Hepatocyte (in vitro differentiated cells): ENCODE measurements at regions not wholly inside any gene's neighbourhood (a gene's known extent, or its start where the extent isn't known, plus 50 kb on each side); places are given as distances from the start of the nearest gene placed in this dataset.

Experiments
- DNase-seq: peaks from one replicate; pipeline ENCODE4 v3.0.0-alpha.2; 2016; ENCODE audit warnings: low spot score
- H2AFZ ChIP-seq: fragments of 200-600 bp; sonication (generic); 2 replicates; pipeline ENCODE4 v1.6.0; 2016; ENCODE audit warnings: antibody characterized with exemption, mild to moderate bottlenecking
- H3K27ac ChIP-seq: fragments of 200-600 bp; sonication (generic); 2 replicates; pipeline ENCODE4 v1.5.1; 2016; ENCODE audit warnings: mild to moderate bottlenecking
- H3K27me3 ChIP-seq: fragments of 200-600 bp; sonication (generic); 2 replicates; pipeline ENCODE4 v1.6.1; 2016
- H3K36me3 ChIP-seq: fragments of 200-600 bp; sonication (generic); replicated peaks from 2 replicates; pipeline ENCODE4 v1.5.1; 2016; ENCODE audit warnings: low read depth; ENCODE audit not compliant: insufficient read depth
- H3K4me1 ChIP-seq: fragments of 200-600 bp; sonication (generic); 2 replicates; pipeline ENCODE4 v1.5.1; 2016; ENCODE audit warnings: mild to moderate bottlenecking, moderate library complexity; ENCODE audit not compliant: insufficient read depth
- H3K4me2 ChIP-seq: fragments of 200-600 bp; sonication (generic); 2 replicates; pipeline ENCODE4 v1.6.0; 2016
- H3K4me3 ChIP-seq: fragments of 200-600 bp; sonication (generic); 2 replicates; pipeline ENCODE4 v1.5.1; 2016; ENCODE audit warnings: mild to moderate bottlenecking
- H3K79me2 ChIP-seq: fragments of 200-600 bp; sonication (generic); 2 replicates; pipeline ENCODE4 v1.6.0; 2017; ENCODE audit warnings: mild to moderate bottlenecking
- H3K9me2 ChIP-seq: fragments of 200-600 bp; sonication (generic); replicated peaks from 2 replicates; pipeline ENCODE4 v1.6.0; 2017; ENCODE audit warnings: mild to moderate bottlenecking; ENCODE audit not compliant: insufficient read depth
- H3K9me3 ChIP-seq: fragments of 200-600 bp; sonication (generic); 2 replicates; pipeline ENCODE4 v1.5.1; 2016; ENCODE audit warnings: low read depth, mild to moderate bottlenecking
- H4K20me1 ChIP-seq: fragments of 200-600 bp; sonication (generic); 2 replicates; pipeline ENCODE4 v1.6.0; 2016; ENCODE audit warnings: mild to moderate bottlenecking; ENCODE audit not compliant: insufficient read depth, poor library complexity, severe bottlenecking
- CTCF ChIP-seq: fragments of 200-600 bp; sonication (generic); IDR thresholded peaks from 2 replicates; pipeline ENCODE4 v1.5.1; 2016; ENCODE audit warnings: antibody characterized with exemption, mild to moderate bottlenecking; ENCODE audit not compliant: poor library complexity
- EZH2 ChIP-seq: fragments of 200-600 bp; sonication (generic); IDR thresholded peaks from 2 replicates; pipeline ENCODE4 v1.6.1; 2016; ENCODE audit warnings: antibody characterized with exemption, mild to moderate bottlenecking, borderline replicate concordance
- EZH2phosphoT487 ChIP-seq: fragments of 200-600 bp; sonication (generic); IDR thresholded peaks from one replicate; pipeline ENCODE4 v1.6.1; 2018; ENCODE audit warnings: antibody characterized with exemption, mild to moderate bottlenecking, low read depth, moderate library complexity; ENCODE audit not compliant: unreplicated experiment, severe bottlenecking
- WGBS: methylation state at CpG from one replicate; pipeline ENCODE4 v1.1.6; 2016; ENCODE audit warnings: low lambda C conversion rate; ENCODE audit errors: missing lambda C conversion rate; 5-methylcytosine and 5-hydroxymethylcytosine counted together

DNA sequence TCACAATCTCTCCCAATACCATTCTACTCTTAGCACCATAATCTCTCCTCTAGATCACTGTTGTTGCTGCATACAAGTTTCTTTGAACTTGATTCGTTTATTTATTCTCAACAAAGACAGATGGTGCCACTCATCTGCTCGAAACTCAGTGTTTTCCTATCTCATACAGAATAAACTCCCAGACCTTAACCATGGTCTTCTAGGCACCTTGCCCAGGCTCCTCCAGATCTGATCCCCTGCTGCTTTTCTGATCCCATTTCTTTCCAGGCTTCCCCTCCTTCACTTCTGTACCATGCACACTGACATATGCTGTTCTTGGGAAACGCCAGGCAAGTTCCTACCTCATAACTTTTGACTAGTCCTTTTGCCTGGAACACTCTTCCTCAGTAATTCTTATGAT is 645.7 kb downstream of the DNAJB9 start:
- DNase-seq: no peak
- H3K27me3 ChIP-seq: no peaks in the 10 kb centered on the region
- no peaks in the 10 kb centered on the region for H3K36me3 ChIP-seq
- no peaks in the 10 kb centered on the region for H3K4me1 ChIP-seq
- H3K4me3 ChIP-seq: no peak overlapping the region
- no peaks in the 10 kb centered on the region for H3K9me2 ChIP-seq
- no peak overlapping the region for H3K27ac ChIP-seq
- no peaks in the 10 kb centered on the region for H3K79me2 ChIP-seq
- WGBS: 79% methylated on average over 3 of the region's 3 CpGs
- no peak overlapping the region for H3K4me2 ChIP-seq
- H4K20me1 ChIP-seq: no peaks in the 10 kb centered on the region
- H3K9me3 ChIP-seq: no peaks in the 10 kb centered on the region
- no peak for TF ChIP-seq EZH2phosphoT487
- no peak for TF ChIP-seq EZH2
- no peak for TF ChIP-seq CTCF
- no peak overlapping the region for H2AFZ ChIP-seq

DNA sequence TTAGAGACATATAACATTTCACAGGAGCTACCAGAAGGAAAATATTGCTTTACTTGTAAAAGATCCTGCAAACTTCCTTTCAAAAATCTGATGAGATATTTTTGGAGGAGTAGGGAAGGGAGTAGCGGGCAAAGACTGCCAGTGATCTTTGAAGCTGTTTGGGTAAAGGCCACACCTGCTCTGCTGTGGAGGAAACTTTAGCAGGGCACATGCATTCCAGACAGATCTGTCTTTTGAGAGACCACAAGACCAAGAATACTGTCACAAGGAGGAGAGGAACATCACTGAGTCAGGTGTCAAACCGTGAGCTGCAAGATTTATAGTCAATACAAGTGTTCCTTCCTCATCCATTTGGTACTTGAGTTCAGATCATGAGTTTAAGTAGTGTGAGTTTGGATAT is 654.4 kb downstream of the DNAJB9 start:
- no peaks in the 10 kb centered on the region for H3K79me2 ChIP-seq
- H3K4me1 ChIP-seq: no peaks in the 10 kb centered on the region
- H3K4me3 ChIP-seq: no peak overlapping the region
- 38% methylated on average over 2 of the region's 2 CpGs for WGBS
- no peaks in the 10 kb centered on the region for H3K9me2 ChIP-seq
- no peaks in the 10 kb centered on the region for H3K36me3 ChIP-seq
- H3K27ac ChIP-seq: no peak overlapping the region
- no peak for DNase-seq
- no peaks in the 10 kb centered on the region for H3K27me3 ChIP-seq
- H3K9me3 ChIP-seq: no peaks in the 10 kb centered on the region
- TF ChIP-seq CTCF (no peak), EZH2phosphoT487 (no peak), EZH2 (no peak)
- H4K20me1 ChIP-seq: no peaks in the 10 kb centered on the region
- H2AFZ ChIP-seq: no peak overlapping the region
- no peak overlapping the region for H3K4me2 ChIP-seq

DNA sequence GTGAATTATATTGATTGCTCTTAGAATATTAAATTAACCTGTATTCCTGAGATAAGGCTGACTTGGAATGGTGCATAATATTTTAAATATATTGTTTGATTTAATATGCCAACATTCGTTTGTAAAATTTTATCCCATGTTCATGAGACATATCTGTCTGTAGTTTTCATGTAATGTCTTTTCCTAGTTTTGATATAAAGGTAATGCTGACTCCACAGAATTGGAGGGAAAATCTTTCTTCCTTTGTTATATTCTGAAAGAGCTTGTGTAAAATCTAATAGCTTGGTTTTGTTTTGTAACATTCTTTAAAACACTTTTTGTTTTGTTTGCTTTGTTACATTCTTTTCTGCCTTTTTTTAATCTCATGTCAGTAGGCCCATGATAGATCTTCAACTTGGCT is 657.0 kb downstream of the DNAJB9 start:
- no peaks in the 10 kb centered on the region for H3K36me3 ChIP-seq
- H3K27ac ChIP-seq: no peak overlapping the region
- no peaks in the 10 kb centered on the region for H3K9me3 ChIP-seq
- H3K27me3 ChIP-seq: no peaks in the 10 kb centered on the region
- TF ChIP-seq EZH2 (no peak), CTCF (no peak), EZH2phosphoT487 (no peak)
- no peak overlapping the region for H2AFZ ChIP-seq
- H4K20me1 ChIP-seq: no peaks in the 10 kb centered on the region
- H3K4me2 ChIP-seq: no peak overlapping the region
- no peak for DNase-seq
- WGBS: 76% methylated on average over 1 of the region's 1 CpG
- H3K4me1 ChIP-seq: no peaks in the 10 kb centered on the region
- H3K4me3 ChIP-seq: no peak overlapping the region
- H3K79me2 ChIP-seq: no peaks in the 10 kb centered on the region
- H3K9me2 ChIP-seq: no peaks in the 10 kb centered on the region

DNA sequence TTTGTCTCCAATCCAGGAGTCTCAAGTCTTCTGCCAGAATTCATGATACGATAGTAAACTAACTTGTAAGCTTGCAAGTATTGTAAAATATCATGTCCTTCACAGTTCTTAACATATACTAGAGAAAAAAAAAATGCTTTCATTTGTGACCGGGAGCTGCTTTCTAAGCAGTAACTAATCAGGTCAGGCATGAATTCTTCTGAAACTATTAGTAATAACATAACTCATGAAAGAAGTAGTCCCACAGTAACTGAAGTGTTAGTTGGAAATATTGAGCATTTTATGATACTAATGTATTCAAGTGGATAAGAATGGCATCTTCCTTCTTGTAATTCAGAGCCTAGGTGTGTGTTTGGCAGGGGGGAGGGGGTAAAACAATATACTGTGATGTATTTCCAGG is 665.6 kb downstream of the DNAJB9 start:
- H3K36me3 ChIP-seq: no peaks in the 10 kb centered on the region
- H3K27ac ChIP-seq: no peak overlapping the region
- no peaks in the 10 kb centered on the region for H3K27me3 ChIP-seq
- no peak overlapping the region for H3K4me2 ChIP-seq
- H3K79me2 ChIP-seq: no peaks in the 10 kb centered on the region
- H4K20me1 ChIP-seq: no peaks in the 10 kb centered on the region
- DNase-seq: no peak
- no peak overlapping the region for H2AFZ ChIP-seq
- no peak overlapping the region for H3K4me3 ChIP-seq
- H3K9me2 ChIP-seq: no peaks in the 10 kb centered on the region
- 91% methylated on average over 2 of the region's 2 CpGs for WGBS
- TF ChIP-seq CTCF: no peak
- no peak for TF ChIP-seq EZH2phosphoT487
- no peak for TF ChIP-seq EZH2
- no peaks in the 10 kb centered on the region for H3K9me3 ChIP-seq
- no peaks in the 10 kb centered on the region for H3K4me1 ChIP-seq
